GM18508 (cell line): ENCODE measurements at regions not wholly inside any gene's neighbourhood (a gene's known extent, or its start where the extent isn't known, plus 50 kb on each side); places are given as distances from the start of the nearest gene placed in this dataset.

Experiments used
- ATAC-seq: cut with Tn5 transposase; IDR thresholded peaks from one replicate; pipeline ENCODE4 v1.9.1; 2021; ENCODE audit warnings: moderate number of reproducible peaks; ENCODE audit not compliant: insufficient read depth, unreplicated experiment

- peak; percentile 93 for ATAC-seq
Measured at GRCh38 chr3:106542101-106542769, 673.4 kb upstream of the CBLB start.

GRCh38 chr3:106552351-106553043, 683.7 kb upstream of the CBLB start:
- no peak for ATAC-seq

- ATAC-seq: no peak
Measured at GRCh38 chr3:106560451-106560966, 691.7 kb upstream of the CBLB start.

- peak; percentile 64 for ATAC-seq
Measured at GRCh38 chr3:106566277-106566676, 697.5 kb upstream of the CBLB start.

GRCh38 chr3:106570426-106570825, 701.6 kb upstream of the CBLB start:
- no peak for ATAC-seq

GRCh38 chr3:106573605-106574004, 704.8 kb upstream of the CBLB start:
- ATAC-seq: no peak

GRCh38 chr3:106575029-106575428, 706.2 kb upstream of the CBLB start:
- no peak for ATAC-seq

- ATAC-seq: no peak
Measured at GRCh38 chr3:106577241-106577640, 708.4 kb upstream of the CBLB start.

GRCh38 chr3:106578911-106579310, 710.1 kb upstream of the CBLB start:
- no peak for ATAC-seq

- no peak for ATAC-seq
Measured at GRCh38 chr3:106582151-106582550, 713.3 kb upstream of the CBLB start.

GRCh38 chr3:106587551-106587950, 718.7 kb upstream of the CBLB start:
- ATAC-seq: no peak

- ATAC-seq: no peak
Measured at GRCh38 chr3:106588739-106589138, 719.9 kb upstream of the CBLB start.

- ATAC-seq: no peak
Measured at GRCh38 chr3:106589311-106589942, 720.6 kb upstream of the CBLB start.

- ATAC-seq: no peak
Measured at GRCh38 chr3:106590216-106590615, 721.4 kb upstream of the CBLB start.

- no peak for ATAC-seq
Measured at GRCh38 chr3:106593381-106593780, 724.6 kb upstream of the CBLB start.

GRCh38 chr3:106609666-106610301, 741.0 kb upstream of the CBLB start:
- ATAC-seq: peak; percentile 72

GRCh38 chr3:106610362-106610959, 741.6 kb upstream of the CBLB start:
- ATAC-seq: no peak

- no peak for ATAC-seq
Measured at GRCh38 chr3:106611116-106611515, 742.3 kb upstream of the CBLB start.

GRCh38 chr3:106611841-106612240, 743.0 kb upstream of the CBLB start:
- no peak for ATAC-seq

- ATAC-seq: no peak
Measured at GRCh38 chr3:106616556-106616955, 747.7 kb upstream of the CBLB start.
